Left colon (tissue), 2 donors: ENCODE measurements at regions not wholly inside any gene's neighbourhood (a gene's known extent, or its start where the extent isn't known, plus 50 kb on each side); places are given as distances from the start of the nearest gene placed in this dataset.
"Not testable (repeated sequence)": the region's sequence is repeated elsewhere in the genome, so short reads cannot be mapped to it uniquely, and the experiment has no call there.

ENCODE experiments used
- ATAC-seq: fragments of 200-7000 bp; cut with Tn5 transposase; one replicate; pipeline ENCODE4 v1.9.1; 2020; ENCODE audit warnings: mild to moderate bottlenecking, moderate library complexity
- DNase-seq, 2 donors: peaks; one replicate each; pipeline ENCODE4 v3.0.0-alpha.2; 2020
- intact Hi-C, 2 donors: fragments of 100-400 bp; cut with DNase I in 1 of 2; cut with micrococcal nuclease in 1 of 2; formaldehyde crosslinking; loops; one replicate each; pipeline versions ENCODE4 v1.11.2 to v1.14.0; 2022; cut with DNase I, micrococcal nuclease
- donor health status: DM: no; HTN: no; CAD: no.
- donor health status: DM: yes; HTN: yes; CAD: no.

- DNase-seq (no peak), ATAC-seq (no peak)
- intact Hi-C loops, result no loop called here
Measured at GRCh38 chr10:28881171-28881882, 204.0 kb downstream of the BAMBI start.

GRCh38 chr10:28883741-28884423 lies 206.6 kb downstream of the BAMBI start:
- DNase-seq (no peak), ATAC-seq (no peak)
- intact Hi-C loops, result no loop called here

GRCh38 chr10:28890121-28890950 lies 213.0 kb downstream of the BAMBI start:
- intact Hi-C loops, result no loop called here
- ATAC-seq (no peak), DNase-seq (no peak)

- ATAC-seq (no peak), DNase-seq (no peak)
- intact Hi-C loops, result no loop called here
Measured at GRCh38 chr10:28891058-28891713, 213.9 kb downstream of the BAMBI start.

GRCh38 chr10:28892818-28893547 lies 215.7 kb downstream of the BAMBI start:
- intact Hi-C loops, result no loop called here
- ATAC-seq, result no peak
- DNase-seq, result no peak

GRCh38 chr10:28894146-28894545 lies 216.8 kb downstream of the BAMBI start:
- intact Hi-C loops, result no loop called here
- ATAC-seq (no peak), DNase-seq (no peak)

- DNase-seq, ATAC-seq, intact Hi-C loops: not testable (repeated sequence)
Measured at GRCh38 chr10:28895671-28896070, 218.3 kb downstream of the BAMBI start.

GRCh38 chr10:28896791-28897409 lies 219.6 kb downstream of the BAMBI start:
- ATAC-seq, DNase-seq, intact Hi-C loops: not testable (repeated sequence)

- DNase-seq (no peak), ATAC-seq (no peak)
- intact Hi-C loops, result no loop called here
Measured at GRCh38 chr10:28897617-28898464, 220.5 kb downstream of the BAMBI start.

GRCh38 chr10:28902215-28902614 lies 224.9 kb downstream of the BAMBI start:
- no peak for DNase-seq
- no peak for ATAC-seq
- intact Hi-C loops, result no loop called here

- intact Hi-C loops, result no loop called here
- ATAC-seq, result no peak
Measured at GRCh38 chr10:28903063-28903462, 225.7 kb downstream of the BAMBI start.

GRCh38 chr10:28903736-28904135 lies 226.4 kb downstream of the BAMBI start:
- intact Hi-C loops, result no loop called here
- no peak for ATAC-seq
- DNase-seq, result no peak

More at GRCh38 chr10:28903063-28903462, 225.7 kb downstream of the BAMBI start:
- no peak for DNase-seq

- ATAC-seq, result no peak
- intact Hi-C loops, result no loop called here
- no peak for DNase-seq
Measured at GRCh38 chr10:28905371-28905770, 228.1 kb downstream of the BAMBI start.

- no peak for ATAC-seq
- intact Hi-C loops, result no loop called here
- no peak for DNase-seq
Measured at GRCh38 chr10:28906011-28906411, 228.7 kb downstream of the BAMBI start.

- intact Hi-C loops, result no loop called here
- no peak for ATAC-seq
- no peak for DNase-seq
Measured at GRCh38 chr10:28906415-28906814, 229.1 kb downstream of the BAMBI start.

GRCh38 chr10:28906934-28907333 lies 229.6 kb downstream of the BAMBI start:
- DNase-seq (no peak), ATAC-seq (no peak)
- intact Hi-C loops, result no loop called here

GRCh38 chr10:28909875-28910274 lies 232.6 kb downstream of the BAMBI start:
- DNase-seq (no peak), ATAC-seq (no peak)
- intact Hi-C loops, result no loop called here
